ENCODE measurements at regions not wholly inside any gene's neighbourhood (a gene's known extent, or its start where the extent isn't known, plus 50 kb on each side); places are given as distances from the start of the nearest gene placed in this dataset.

- TF ChIP-seq CTCF (IDR thresholded peaks at IDR 0.05) = no peak
- Histone ChIP-seq H3K9me3 (no peaks in the 10 kb centered on the region), H3K4me1 (peaks cover 0 to 6% of the 10 kb centered on the region in 2 donors), H3K27ac (no peak overlapping the region), H3K36me3 (no peaks in the 10 kb centered on the region), H3K4me3 (no peak overlapping the region), H3K27me3 (no peaks in the 10 kb centered on the region)
- DNase-seq (ENCODE audit: low spot score in 2 of 2) = no peak
- intact Hi-C loops (cut with DNase I) = no loop called here
These were observed 319.8 kb downstream of the GADD45G start for GRCh38 chr9:89924611-89925010.

GRCh38 chr9:89926167-89926566 is 321.4 kb downstream of the GADD45G start:
- Histone ChIP-seq H3K9me3 (no peaks in the 10 kb centered on the region), H3K27me3 (no peaks in the 10 kb centered on the region), H3K4me1 (peaks cover 0 to 6% of the 10 kb centered on the region in 2 donors), H3K4me3 (no peak overlapping the region), H3K27ac (no peak overlapping the region), H3K36me3 (no peaks in the 10 kb centered on the region)
- TF ChIP-seq CTCF (IDR thresholded peaks at IDR 0.05) = no peak
- intact Hi-C loops (cut with DNase I) = no loop called here
- no peak for DNase-seq (ENCODE audit: low spot score in 2 of 2)

GRCh38 chr9:89926691-89927220 is 321.9 kb downstream of the GADD45G start:
- intact Hi-C loops (cut with DNase I) = no loop called here
- Histone ChIP-seq H3K27ac (no peak overlapping the region), H3K27me3 (no peaks in the 10 kb centered on the region), H3K9me3 (no peaks in the 10 kb centered on the region), H3K4me1 (peaks cover 0 to 6% of the 10 kb centered on the region in 2 donors), H3K4me3 (no peak overlapping the region), H3K36me3 (no peaks in the 10 kb centered on the region)
- no peak for DNase-seq (ENCODE audit: low spot score in 2 of 2)
- TF ChIP-seq CTCF (IDR thresholded peaks at IDR 0.05) = no peak

GRCh38 chr9:89928106-89928505 is 323.3 kb downstream of the GADD45G start:
- no peaks in the 10 kb centered on the region for H3K27me3 ChIP-seq
- no peak for DNase-seq (ENCODE audit: low spot score in 2 of 2)
- H3K27ac ChIP-seq = no peak overlapping the region
- intact Hi-C loops (cut with DNase I) = no loop called here
- H3K4me3 ChIP-seq = no peak overlapping the region
- H3K36me3 ChIP-seq = no peaks in the 10 kb centered on the region
- no peak for TF ChIP-seq CTCF (IDR thresholded peaks at IDR 0.05)
- peaks cover 0 to 12% of the 10 kb centered on the region in 2 donors for H3K4me1 ChIP-seq
- no peaks in the 10 kb centered on the region for H3K9me3 ChIP-seq

- Histone ChIP-seq H3K9me3 (no peaks in the 10 kb centered on the region), H3K36me3 (no peaks in the 10 kb centered on the region), H3K4me3 (no peak overlapping the region), H3K27me3 (no peaks in the 10 kb centered on the region), H3K27ac (no peak overlapping the region), H3K4me1 (peaks cover 0 to 14% of the 10 kb centered on the region in 2 donors)
- intact Hi-C loops (cut with DNase I) = no loop called here
- no peak for TF ChIP-seq CTCF (IDR thresholded peaks at IDR 0.05)
- DNase-seq (ENCODE audit: low spot score in 2 of 2) = no peak
These were observed 323.9 kb downstream of the GADD45G start for GRCh38 chr9:89928521-89929275.

Data from ascending aorta (tissue), 2 donors.